SU-DHL-6 (cell line): ENCODE measurements at regions not wholly inside any gene's neighbourhood (a gene's known extent, or its start where the extent isn't known, plus 50 kb on each side); places are given as distances from the start of the nearest gene placed in this dataset.
"Not testable (repeated sequence)": the region's sequence is repeated elsewhere in the genome, so short reads cannot be mapped to it uniquely, and the experiment has no call there.

Experiments
- H2AFZ ChIP-seq: fragments of 200-600 bp; sonication (generic); 2 replicates; pipeline ENCODE4 v1.6.1; 2014; ENCODE audit warnings: low read depth, mild to moderate bottlenecking, moderate library complexity, mixed read lengths, antibody characterized with exemption, low read length; ENCODE audit not compliant: severe bottlenecking
- H3F3A ChIP-seq: fragments of 200-600 bp; shearing (Covaris generic); 2 replicates; pipeline ENCODE4 v1.6.0; 2016; ENCODE audit warnings: antibody characterized with exemption, mild to moderate bottlenecking; ENCODE audit not compliant: insufficient read depth
- H3K27ac ChIP-seq: fragments of 200-600 bp; sonication (generic); 2 replicates; pipeline ENCODE4 v1.5.1; 2016; ENCODE audit warnings: low read depth, mild to moderate bottlenecking, low read length, moderate library complexity, mixed read lengths
- H3K27me3 ChIP-seq: fragments of 200-600 bp; sonication (generic), shearing (Covaris generic); 2 replicates; pipeline ENCODE4 v1.6.0; 2014; ENCODE audit warnings: mild to moderate bottlenecking, low read length
- H3K36me3 ChIP-seq: fragments of 200-600 bp; sonication (generic); 2 replicates; pipeline ENCODE4 v1.6.1; 2014; ENCODE audit warnings: mild to moderate bottlenecking, low read length, mixed read lengths
- H3K4me2 ChIP-seq: fragments of 300-600, 200-600 bp; shearing (Covaris generic), sonication (generic); 2 replicates; pipeline ENCODE4 v1.6.0; 2014; ENCODE audit warnings: low read length, low read depth, mild to moderate bottlenecking; ENCODE audit not compliant: poor library complexity, severe bottlenecking
- H3K4me3 ChIP-seq: fragments of 200-600 bp; sonication (generic); 2 replicates; pipeline ENCODE4 v1.5.1; 2014; ENCODE audit warnings: antibody characterized with exemption, low read length, mild to moderate bottlenecking, mixed read lengths; ENCODE audit not compliant: insufficient read depth, poor library complexity, severe bottlenecking
- H3K79me2 ChIP-seq: fragments of 200-600 bp; sonication (generic); 2 replicates; pipeline ENCODE4 v1.6.1; 2014; ENCODE audit warnings: mild to moderate bottlenecking, low read length, moderate library complexity; ENCODE audit not compliant: insufficient read depth
- H3K9ac ChIP-seq: fragments of 200-600 bp; sonication (generic); 2 replicates; pipeline ENCODE4 v1.7.0; 2014; ENCODE audit warnings: mild to moderate bottlenecking, low read length
- H3K9me2 ChIP-seq: fragments of 200-600 bp; sonication (generic); replicated peaks from 2 replicates; pipeline ENCODE4 v1.6.1; 2014; ENCODE audit warnings: low read length; ENCODE audit not compliant: insufficient read depth
- H3K9me3 ChIP-seq: fragments of 200-600 bp; sonication (generic); 2 replicates; pipeline ENCODE4 v1.6.1; 2014; ENCODE audit warnings: low read length, mixed read lengths; ENCODE audit not compliant: insufficient read depth
- H4K20me1 ChIP-seq: fragments of 200-600 bp; sonication (generic); 2 replicates; pipeline ENCODE4 v1.6.1; 2014; ENCODE audit warnings: low read depth, mild to moderate bottlenecking, antibody characterized with exemption, low read length, moderate library complexity, mixed read lengths
- CTCF ChIP-seq: fragments of 200-600 bp; sonication (generic); IDR thresholded peaks from one replicate; pipeline ENCODE4 v1.5.1; 2017; ENCODE audit warnings: antibody characterized with exemption, mild to moderate bottlenecking, low read length, moderate library complexity; ENCODE audit not compliant: insufficient read depth, poor library complexity, severe bottlenecking
- EZH2phosphoT487 ChIP-seq: fragments of 200-600 bp; sonication (generic), shearing (Covaris generic); conservative IDR thresholded peaks from 2 replicates; pipeline ENCODE4 v1.6.1; 2018; ENCODE audit warnings: mild to moderate bottlenecking, antibody characterized with exemption, low read length, moderate library complexity, mixed read lengths

- H3K4me2 ChIP-seq: peak overlapping the region; percentile 43
These were observed 92.8 kb upstream of the MSH6 start for GRCh38 chr2:47690132-47690531.

GRCh38 chr2:47689118-47689517, 93.8 kb upstream of the MSH6 start:
- Histone ChIP-seq H3F3A (peaks cover 46% of the 10 kb centered on the region), H2AFZ (peak overlapping the region; percentile 49)

More at GRCh38 chr2:47690132-47690531, 92.8 kb upstream of the MSH6 start:
- peaks cover 55% of the 10 kb centered on the region for H3F3A ChIP-seq
- peaks cover 9% of the 10 kb centered on the region; the same call in 1 of the 2 replicates for H3K79me2 ChIP-seq
- peak overlapping the region; percentile 6 for H3K4me3 ChIP-seq
- TF ChIP-seq CTCF (no peak), EZH2phosphoT487 (no peak)
- no peaks in the 10 kb centered on the region for H3K36me3 ChIP-seq
- no peaks in the 10 kb centered on the region for H3K9me2 ChIP-seq
- H3K27me3 ChIP-seq: no peaks in the 10 kb centered on the region
- H3K9me3 ChIP-seq: peaks cover 6% of the 10 kb centered on the region; the same call in 1 of the 2 replicates
- no peaks in the 10 kb centered on the region for H4K20me1 ChIP-seq
- no peak overlapping the region for H2AFZ ChIP-seq
- peak overlapping the region; percentile 29 for H3K9ac ChIP-seq
- peak overlapping the region; percentile 99 for H3K27ac ChIP-seq

GRCh38 chr2:47688561-47688960, 94.4 kb upstream of the MSH6 start:
- Histone ChIP-seq H3F3A (peaks cover 41% of the 10 kb centered on the region), H4K20me1 (no peaks in the 10 kb centered on the region), H3K27ac (peak overlapping the region; percentile 99), H3K79me2 (no peaks in the 10 kb centered on the region), H2AFZ (peak overlapping the region; percentile 49), H3K9me2 (no peaks in the 10 kb centered on the region), H3K36me3 (no peaks in the 10 kb centered on the region), H3K27me3 (no peaks in the 10 kb centered on the region), H3K4me2 (peak overlapping the region; percentile 43), H3K9ac (peak overlapping the region; percentile 18; the same call in 1 of the 2 replicates), H3K4me3 (no peak overlapping the region), H3K9me3 (peaks cover 6% of the 10 kb centered on the region; the same call in 1 of the 2 replicates)
- no peak for TF ChIP-seq EZH2phosphoT487
- no peak for TF ChIP-seq CTCF

More at GRCh38 chr2:47689118-47689517, 93.8 kb upstream of the MSH6 start:
- not testable (repeated sequence) for H3K9me3 ChIP-seq, H3K36me3 ChIP-seq, H3K4me3 ChIP-seq, H3K9me2 ChIP-seq, H4K20me1 ChIP-seq, H3K79me2 ChIP-seq, H3K27me3 ChIP-seq
- Histone ChIP-seq H3K4me2 (peak overlapping the region; percentile 43), H3K9ac (peak overlapping the region; percentile 18; the same call in 1 of the 2 replicates), H3K27ac (peak overlapping the region; percentile 99)

GRCh38 chr2:47687856-47688255, 95.1 kb upstream of the MSH6 start:
- H3K9ac ChIP-seq: no peak overlapping the region

More at GRCh38 chr2:47687856-47688255, 95.1 kb upstream of the MSH6 start:
- Histone ChIP-seq H3K27ac (no peak overlapping the region), H3K9me3 (peaks cover 6% of the 10 kb centered on the region; the same call in 1 of the 2 replicates), H3K79me2 (no peaks in the 10 kb centered on the region), H3K4me2 (no peak overlapping the region), H2AFZ (no peak overlapping the region), H3F3A (peaks cover 34% of the 10 kb centered on the region), H4K20me1 (no peaks in the 10 kb centered on the region), H3K36me3 (no peaks in the 10 kb centered on the region), H3K27me3 (no peaks in the 10 kb centered on the region), H3K9me2 (no peaks in the 10 kb centered on the region), H3K4me3 (no peak overlapping the region)
- TF ChIP-seq EZH2phosphoT487: no peak
- no peak for TF ChIP-seq CTCF
